Panc1 (cell line): ENCODE measurements at regions not wholly inside any gene's neighbourhood (a gene's known extent, or its start where the extent isn't known, plus 50 kb on each side); places are given as distances from the start of the nearest gene placed in this dataset.

Source experiments
- POLR2AphosphoS5 ChIP-seq: IDR thresholded peaks from 2 replicates; pipeline ENCODE4 v1.6.1; 2012; ENCODE audit warnings: mild to moderate bottlenecking, low read depth, low read length, moderate library complexity
- TCF7L2 ChIP-seq: IDR thresholded peaks from 2 replicates; pipeline ENCODE4 v1.6.1; 2011; ENCODE audit warnings: mild to moderate bottlenecking, low read depth, low read length, inconsistent platforms
- TF ChIP-seq, protein P1 (sequence below): fragments of 450-650 bp; IDR thresholded peaks from 2 replicates; pipeline ENCODE4 v1.5.1; 2017; ENCODE audit warnings: mild to moderate bottlenecking
- TF ChIP-seq, protein P2 (sequence below), 2 experiments: IDR thresholded peaks; 2 replicates each; pipeline ENCODE4 v1.6.1; 2011 to 2012; ENCODE audit warnings: low read depth in 2 of 2, control low read depth in 1 of 2, low read length in 1 of 2, mild to moderate bottlenecking in 1 of 2, moderate library complexity in 1 of 2; ENCODE audit not compliant: insufficient read depth in 1 of 2

DNA sequence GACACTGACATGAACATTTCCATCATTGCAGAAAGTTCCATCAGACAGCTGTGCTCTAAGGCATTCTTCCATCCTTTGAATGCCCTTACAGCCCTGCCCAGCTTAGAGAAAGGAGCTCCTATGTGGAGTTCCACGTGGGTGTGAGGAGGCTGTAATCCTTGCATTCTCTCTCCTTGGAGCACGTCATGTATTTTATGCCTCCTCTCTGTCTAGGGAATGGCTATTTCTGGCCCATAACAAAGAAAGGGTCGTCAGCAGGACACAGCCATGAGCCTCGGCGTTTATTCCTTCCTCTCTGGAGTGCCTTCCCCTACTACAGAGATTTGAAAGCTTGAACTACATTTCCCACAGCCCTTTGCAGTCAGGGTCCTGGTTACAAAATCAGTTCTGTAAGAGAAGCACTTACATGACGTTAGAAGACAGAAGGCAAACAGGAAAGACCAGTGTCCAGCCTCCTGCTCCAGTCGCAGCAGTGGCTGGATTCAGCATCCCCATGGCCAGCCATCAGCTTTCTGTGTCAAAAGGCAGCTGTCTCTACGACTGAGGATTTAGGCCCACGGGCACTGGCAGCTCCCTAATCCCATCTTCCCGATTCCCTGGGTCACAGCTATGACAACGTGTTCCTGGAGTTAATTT is 234.9 kb downstream of the TFCP2L1 start:
- TF ChIP-seq, protein P1, sequence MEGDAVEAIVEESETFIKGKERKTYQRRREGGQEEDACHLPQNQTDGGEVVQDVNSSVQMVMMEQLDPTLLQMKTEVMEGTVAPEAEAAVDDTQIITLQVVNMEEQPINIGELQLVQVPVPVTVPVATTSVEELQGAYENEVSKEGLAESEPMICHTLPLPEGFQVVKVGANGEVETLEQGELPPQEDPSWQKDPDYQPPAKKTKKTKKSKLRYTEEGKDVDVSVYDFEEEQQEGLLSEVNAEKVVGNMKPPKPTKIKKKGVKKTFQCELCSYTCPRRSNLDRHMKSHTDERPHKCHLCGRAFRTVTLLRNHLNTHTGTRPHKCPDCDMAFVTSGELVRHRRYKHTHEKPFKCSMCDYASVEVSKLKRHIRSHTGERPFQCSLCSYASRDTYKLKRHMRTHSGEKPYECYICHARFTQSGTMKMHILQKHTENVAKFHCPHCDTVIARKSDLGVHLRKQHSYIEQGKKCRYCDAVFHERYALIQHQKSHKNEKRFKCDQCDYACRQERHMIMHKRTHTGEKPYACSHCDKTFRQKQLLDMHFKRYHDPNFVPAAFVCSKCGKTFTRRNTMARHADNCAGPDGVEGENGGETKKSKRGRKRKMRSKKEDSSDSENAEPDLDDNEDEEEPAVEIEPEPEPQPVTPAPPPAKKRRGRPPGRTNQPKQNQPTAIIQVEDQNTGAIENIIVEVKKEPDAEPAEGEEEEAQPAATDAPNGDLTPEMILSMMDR: no peak
- TF ChIP-seq TCF7L2 (no peak), POLR2AphosphoS5 (no peak)
- TF ChIP-seq, protein P2, sequence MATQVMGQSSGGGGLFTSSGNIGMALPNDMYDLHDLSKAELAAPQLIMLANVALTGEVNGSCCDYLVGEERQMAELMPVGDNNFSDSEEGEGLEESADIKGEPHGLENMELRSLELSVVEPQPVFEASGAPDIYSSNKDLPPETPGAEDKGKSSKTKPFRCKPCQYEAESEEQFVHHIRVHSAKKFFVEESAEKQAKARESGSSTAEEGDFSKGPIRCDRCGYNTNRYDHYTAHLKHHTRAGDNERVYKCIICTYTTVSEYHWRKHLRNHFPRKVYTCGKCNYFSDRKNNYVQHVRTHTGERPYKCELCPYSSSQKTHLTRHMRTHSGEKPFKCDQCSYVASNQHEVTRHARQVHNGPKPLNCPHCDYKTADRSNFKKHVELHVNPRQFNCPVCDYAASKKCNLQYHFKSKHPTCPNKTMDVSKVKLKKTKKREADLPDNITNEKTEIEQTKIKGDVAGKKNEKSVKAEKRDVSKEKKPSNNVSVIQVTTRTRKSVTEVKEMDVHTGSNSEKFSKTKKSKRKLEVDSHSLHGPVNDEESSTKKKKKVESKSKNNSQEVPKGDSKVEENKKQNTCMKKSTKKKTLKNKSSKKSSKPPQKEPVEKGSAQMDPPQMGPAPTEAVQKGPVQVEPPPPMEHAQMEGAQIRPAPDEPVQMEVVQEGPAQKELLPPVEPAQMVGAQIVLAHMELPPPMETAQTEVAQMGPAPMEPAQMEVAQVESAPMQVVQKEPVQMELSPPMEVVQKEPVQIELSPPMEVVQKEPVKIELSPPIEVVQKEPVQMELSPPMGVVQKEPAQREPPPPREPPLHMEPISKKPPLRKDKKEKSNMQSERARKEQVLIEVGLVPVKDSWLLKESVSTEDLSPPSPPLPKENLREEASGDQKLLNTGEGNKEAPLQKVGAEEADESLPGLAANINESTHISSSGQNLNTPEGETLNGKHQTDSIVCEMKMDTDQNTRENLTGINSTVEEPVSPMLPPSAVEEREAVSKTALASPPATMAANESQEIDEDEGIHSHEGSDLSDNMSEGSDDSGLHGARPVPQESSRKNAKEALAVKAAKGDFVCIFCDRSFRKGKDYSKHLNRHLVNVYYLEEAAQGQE (IDR thresholded peaks at IDR 0.05; ENCODE audit: insufficient read depth in 1 of 2, low read depth in 2 of 2, low read length in 1 of 2): no peak
